ENCODE measurements at regions not wholly inside any gene's neighbourhood (a gene's known extent, or its start where the extent isn't known, plus 50 kb on each side); places are given as distances from the start of the nearest gene placed in this dataset.

GRCh38 chr13:29939158-29939557 lies 88.7 kb upstream of the UBL3 start:
- no peak for TF ChIP-seq EZH2 (IDR thresholded peaks at IDR 0.05; ENCODE audit: borderline replicate concordance, low read depth, low read length, severe bottlenecking)
- TF ChIP-seq, protein P1, sequence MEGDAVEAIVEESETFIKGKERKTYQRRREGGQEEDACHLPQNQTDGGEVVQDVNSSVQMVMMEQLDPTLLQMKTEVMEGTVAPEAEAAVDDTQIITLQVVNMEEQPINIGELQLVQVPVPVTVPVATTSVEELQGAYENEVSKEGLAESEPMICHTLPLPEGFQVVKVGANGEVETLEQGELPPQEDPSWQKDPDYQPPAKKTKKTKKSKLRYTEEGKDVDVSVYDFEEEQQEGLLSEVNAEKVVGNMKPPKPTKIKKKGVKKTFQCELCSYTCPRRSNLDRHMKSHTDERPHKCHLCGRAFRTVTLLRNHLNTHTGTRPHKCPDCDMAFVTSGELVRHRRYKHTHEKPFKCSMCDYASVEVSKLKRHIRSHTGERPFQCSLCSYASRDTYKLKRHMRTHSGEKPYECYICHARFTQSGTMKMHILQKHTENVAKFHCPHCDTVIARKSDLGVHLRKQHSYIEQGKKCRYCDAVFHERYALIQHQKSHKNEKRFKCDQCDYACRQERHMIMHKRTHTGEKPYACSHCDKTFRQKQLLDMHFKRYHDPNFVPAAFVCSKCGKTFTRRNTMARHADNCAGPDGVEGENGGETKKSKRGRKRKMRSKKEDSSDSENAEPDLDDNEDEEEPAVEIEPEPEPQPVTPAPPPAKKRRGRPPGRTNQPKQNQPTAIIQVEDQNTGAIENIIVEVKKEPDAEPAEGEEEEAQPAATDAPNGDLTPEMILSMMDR (IDR thresholded peaks at IDR 0.05; ENCODE audit: borderline replicate concordance, extremely low read depth, low read length, poor library complexity, severe bottlenecking): no peak
- Histone ChIP-seq H3K79me2 (ENCODE audit: insufficient read depth, low read length) (no peaks in the 10 kb centered on the region), H3K27me3 (ENCODE audit: insufficient read depth, low read length, poor library complexity) (peaks cover 32% of the 10 kb centered on the region), H3K9ac (ENCODE audit: low read depth, low read length) (no peak overlapping the region), H3K4me3 (ENCODE audit: low read depth in 1 of 2, low read length in 2 of 2) (no peak overlapping the region), H3K4me2 (ENCODE audit: insufficient read depth, low read length) (no peak overlapping the region), H3K9me3 (ENCODE audit: insufficient read depth, low read length, severe bottlenecking) (no peaks in the 10 kb centered on the region), H3K36me3 (ENCODE audit: insufficient read depth, low read length) (no peaks in the 10 kb centered on the region), H3K27ac (ENCODE audit: low read length) (no peak overlapping the region), H3K4me1 (ENCODE audit: insufficient read depth, low read length) (no peaks in the 10 kb centered on the region), H2AFZ (ENCODE audit: low read depth, low read length) (no peak overlapping the region), H4K20me1 (ENCODE audit: insufficient read depth, low read length) (no peaks in the 10 kb centered on the region)
- ATAC-seq (ENCODE audit: insufficient read depth, low read depth) (no peak), DNase-seq (no peak)

- H3K4me2 ChIP-seq (ENCODE audit: insufficient read depth, low read length): no peak overlapping the region
- no peaks in the 10 kb centered on the region for H3K79me2 ChIP-seq (ENCODE audit: insufficient read depth, low read length)
- no peak for TF ChIP-seq EZH2 (IDR thresholded peaks at IDR 0.05; ENCODE audit: borderline replicate concordance, low read depth, low read length, severe bottlenecking)
- TF ChIP-seq, protein P1 (IDR thresholded peaks at IDR 0.05; ENCODE audit: borderline replicate concordance, extremely low read depth, low read length, poor library complexity, severe bottlenecking): no peak
- no peaks in the 10 kb centered on the region for H3K4me1 ChIP-seq (ENCODE audit: insufficient read depth, low read length)
- no peak overlapping the region for H3K9ac ChIP-seq (ENCODE audit: low read depth, low read length)
- H3K36me3 ChIP-seq (ENCODE audit: insufficient read depth, low read length): no peaks in the 10 kb centered on the region
- no peak overlapping the region for H3K27ac ChIP-seq (ENCODE audit: low read length)
- H4K20me1 ChIP-seq (ENCODE audit: insufficient read depth, low read length): no peaks in the 10 kb centered on the region
- no peak overlapping the region for H2AFZ ChIP-seq (ENCODE audit: low read depth, low read length)
- peaks cover 32% of the 10 kb centered on the region for H3K27me3 ChIP-seq (ENCODE audit: insufficient read depth, low read length, poor library complexity)
- no peak for ATAC-seq (ENCODE audit: insufficient read depth, low read depth)
- no peak for DNase-seq
- no peak overlapping the region for H3K4me3 ChIP-seq (ENCODE audit: low read depth in 1 of 2, low read length in 2 of 2)
- H3K9me3 ChIP-seq (ENCODE audit: insufficient read depth, low read length, severe bottlenecking): no peaks in the 10 kb centered on the region
These were observed 87.4 kb upstream of the UBL3 start for GRCh38 chr13:29937841-29938240.

DNA sequence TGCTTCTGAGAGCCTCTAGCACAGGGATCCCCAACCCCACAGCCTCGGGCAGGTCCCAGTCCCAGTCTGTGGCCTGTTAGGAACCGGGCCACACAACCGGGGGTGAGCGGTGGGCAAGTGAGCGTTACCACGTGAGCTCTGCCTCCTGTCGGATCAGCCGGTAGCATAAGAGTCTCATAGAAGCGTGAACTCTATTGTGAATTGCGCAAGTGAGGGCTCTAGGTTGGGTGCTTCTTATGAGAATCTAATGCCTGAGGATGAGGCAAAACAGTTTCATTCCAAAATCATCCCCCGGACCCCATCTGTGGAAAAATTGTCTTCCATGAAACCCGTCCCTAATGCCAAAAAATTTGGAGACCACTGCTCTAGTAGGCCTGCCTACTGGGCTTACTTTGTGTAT lies 87.0 kb upstream of the UBL3 start:
- no peak overlapping the region for H3K9ac ChIP-seq (ENCODE audit: low read depth, low read length)

More for the DNA sequence above, 87.0 kb upstream of the UBL3 start:
- Histone ChIP-seq H3K4me1 (ENCODE audit: insufficient read depth, low read length) (no peaks in the 10 kb centered on the region), H3K79me2 (ENCODE audit: insufficient read depth, low read length) (no peaks in the 10 kb centered on the region), H3K27me3 (ENCODE audit: insufficient read depth, low read length, poor library complexity) (peaks cover 33% of the 10 kb centered on the region), H3K36me3 (ENCODE audit: insufficient read depth, low read length) (no peaks in the 10 kb centered on the region), H3K27ac (ENCODE audit: low read length) (no peak overlapping the region), H4K20me1 (ENCODE audit: insufficient read depth, low read length) (no peaks in the 10 kb centered on the region), H3K9me3 (ENCODE audit: insufficient read depth, low read length, severe bottlenecking) (no peaks in the 10 kb centered on the region), H2AFZ (ENCODE audit: low read depth, low read length) (no peak overlapping the region), H3K4me2 (ENCODE audit: insufficient read depth, low read length) (no peak overlapping the region), H3K4me3 (ENCODE audit: low read depth in 1 of 2, low read length in 2 of 2) (no peak overlapping the region)
- ATAC-seq (ENCODE audit: insufficient read depth, low read depth) (no peak), DNase-seq (no peak)
- TF ChIP-seq, protein P1 (IDR thresholded peaks at IDR 0.05; ENCODE audit: borderline replicate concordance, extremely low read depth, low read length, poor library complexity, severe bottlenecking): no peak
- no peak for TF ChIP-seq EZH2 (IDR thresholded peaks at IDR 0.05; ENCODE audit: borderline replicate concordance, low read depth, low read length, severe bottlenecking)
